Fibroblast of lung (primary cell): ENCODE measurements at regions not wholly inside any gene's neighbourhood (a gene's known extent, or its start where the extent isn't known, plus 50 kb on each side); places are given as distances from the start of the nearest gene placed in this dataset.

Source experiments
- DNase-seq, 2 donors: peaks; one replicate each; pipeline versions ENCODE4 v3.0.0 to v3.0.0-alpha.2; 2010; ENCODE audit warnings: low read depth in 2 of 2
- H2AFZ ChIP-seq: 2 replicates; pipeline ENCODE4 v1.5.1; 2012; ENCODE audit warnings: low read length, control low read depth, inconsistent platforms
- H3K27ac ChIP-seq: 2 replicates; pipeline ENCODE4 v1.5.1; 2011; ENCODE audit warnings: low read length, control low read depth; ENCODE audit not compliant: insufficient read depth
- H3K27me3 ChIP-seq: 2 replicates; pipeline ENCODE4 v1.5.1; 2011; ENCODE audit warnings: mild to moderate bottlenecking, low read length; ENCODE audit not compliant: control insufficient read depth, insufficient read depth
- H3K36me3 ChIP-seq: 2 replicates; pipeline ENCODE4 v1.5.1; 2011; ENCODE audit warnings: low read length; ENCODE audit not compliant: control insufficient read depth, insufficient read depth
- H3K4me1 ChIP-seq: 2 replicates; pipeline ENCODE4 v1.5.1; 2011; ENCODE audit warnings: low read length; ENCODE audit not compliant: control insufficient read depth, insufficient read depth; ENCODE audit errors: extremely low read depth
- H3K4me2 ChIP-seq: 2 replicates; pipeline ENCODE4 v1.5.1; 2011; ENCODE audit warnings: low read length, control low read depth; ENCODE audit not compliant: insufficient read depth; ENCODE audit errors: extremely low read depth
- H3K4me3 ChIP-seq, 4 experiments: fragments of 200-600 bp in 1 of 4; sonication (generic) in 1 of 4; replicated peaks in 1 of 4; 2 replicates each; pipeline ENCODE4 v1.5.1; 2011 to 2016; ENCODE audit warnings: low read length in 4 of 4, low read depth in 3 of 4, mild to moderate bottlenecking in 3 of 4, control low read depth in 2 of 4, inconsistent platforms in 1 of 4, mixed read lengths in 1 of 4; ENCODE audit not compliant: insufficient read depth in 1 of 4; ENCODE audit errors: control extremely low read depth in 1 of 4
- H3K79me2 ChIP-seq: 2 replicates; pipeline ENCODE4 v1.5.1; 2012; ENCODE audit warnings: mild to moderate bottlenecking, low read length, inconsistent platforms; ENCODE audit not compliant: control insufficient read depth, insufficient read depth
- H3K9ac ChIP-seq: 2 replicates; pipeline ENCODE4 v1.5.1; 2011; ENCODE audit warnings: mild to moderate bottlenecking, low read length, control low read depth; ENCODE audit not compliant: insufficient read depth
- H3K9me3 ChIP-seq: 2 replicates; pipeline ENCODE4 v1.5.1; 2012; ENCODE audit warnings: low read depth, low read length; ENCODE audit not compliant: control insufficient read depth, insufficient read depth
- H4K20me1 ChIP-seq: 2 replicates; pipeline ENCODE4 v1.5.1; 2011; ENCODE audit warnings: low read length; ENCODE audit not compliant: control insufficient read depth, insufficient read depth; ENCODE audit errors: extremely low read depth
- CTCF ChIP-seq, 2 donors: IDR thresholded peaks in 1 of 2; conservative IDR thresholded peaks in 1 of 2; 1 replicate in 1 of 2; 2 replicates in 1 of 2; pipeline ENCODE4 v1.5.1; 2011 to 2012; ENCODE audit warnings: low read length in 2 of 2, control low read depth in 1 of 2, inconsistent platforms in 1 of 2, low read depth in 1 of 2, mild to moderate bottlenecking in 1 of 2
- EZH2 ChIP-seq: IDR thresholded peaks from 2 replicates; pipeline ENCODE4 v1.5.1; 2012; ENCODE audit warnings: low read length, control low read depth, mild to moderate bottlenecking; ENCODE audit errors: missing control alignments

- no peaks in the 10 kb centered on the region for H3K36me3 ChIP-seq
- no peaks in the 10 kb centered on the region for H3K79me2 ChIP-seq
- H3K9me3 ChIP-seq, result no peaks in the 10 kb centered on the region
- H4K20me1 ChIP-seq, result no peaks in the 10 kb centered on the region
- no peak overlapping the region for H3K9ac ChIP-seq
- no peak overlapping the region for H3K4me2 ChIP-seq
- DNase-seq, result no peak
- H3K27ac ChIP-seq, result no peak overlapping the region
- H3K4me3 ChIP-seq, result no peak overlapping the region
- no peak overlapping the region for H2AFZ ChIP-seq
- TF ChIP-seq EZH2 (no peak), CTCF (conservative IDR thresholded peaks at IDR 0.05 in 1 of 2, IDR thresholded peaks at IDR 0.05 in 1 of 2; ENCODE audit: low read depth in 1 of 2, low read length in 2 of 2) (no peak)
- no peaks in the 10 kb centered on the region for H3K4me1 ChIP-seq
- no peaks in the 10 kb centered on the region for H3K27me3 ChIP-seq
Measured at GRCh38 chr3:146757759-146758158, 152.6 kb upstream of the PLSCR5 start.

- H3K27ac ChIP-seq, result no peak overlapping the region
Measured at GRCh38 chr3:146750196-146750595, 145.1 kb upstream of the PLSCR5 start.

GRCh38 chr3:146747928-146748327 lies 142.8 kb upstream of the PLSCR5 start:
- Histone ChIP-seq H3K4me1 (no peaks in the 10 kb centered on the region), H3K36me3 (no peaks in the 10 kb centered on the region), H3K79me2 (no peaks in the 10 kb centered on the region), H3K9me3 (no peaks in the 10 kb centered on the region), H2AFZ (peak overlapping the region; percentile 9), H3K27ac (no peak overlapping the region), H3K4me2 (no peak overlapping the region), H4K20me1 (no peaks in the 10 kb centered on the region), H3K4me3 (no peak overlapping the region), H3K9ac (no peak overlapping the region), H3K27me3 (no peaks in the 10 kb centered on the region)
- TF ChIP-seq CTCF (conservative IDR thresholded peaks at IDR 0.05 in 1 of 2, IDR thresholded peaks at IDR 0.05 in 1 of 2; ENCODE audit: low read depth in 1 of 2, low read length in 2 of 2), result peak; percentile 45 to 51
- TF ChIP-seq EZH2, result no peak
- peak; percentile 21 to 49 for DNase-seq

More at GRCh38 chr3:146750196-146750595, 145.1 kb upstream of the PLSCR5 start:
- Histone ChIP-seq H3K79me2 (no peaks in the 10 kb centered on the region), H2AFZ (no peak overlapping the region), H3K4me3 (no peak overlapping the region), H3K9me3 (no peaks in the 10 kb centered on the region), H3K4me1 (no peaks in the 10 kb centered on the region), H3K4me2 (no peak overlapping the region), H4K20me1 (no peaks in the 10 kb centered on the region), H3K36me3 (no peaks in the 10 kb centered on the region), H3K27me3 (no peaks in the 10 kb centered on the region), H3K9ac (no peak overlapping the region)
- TF ChIP-seq CTCF (conservative IDR thresholded peaks at IDR 0.05 in 1 of 2, IDR thresholded peaks at IDR 0.05 in 1 of 2; ENCODE audit: low read depth in 1 of 2, low read length in 2 of 2) (no peak), EZH2 (no peak)
- DNase-seq, result peak; percentile 9 to 56
